ENCODE measurements at regions not wholly inside any gene's neighbourhood (a gene's known extent, or its start where the extent isn't known, plus 50 kb on each side); places are given as distances from the start of the nearest gene placed in this dataset.

DNA sequence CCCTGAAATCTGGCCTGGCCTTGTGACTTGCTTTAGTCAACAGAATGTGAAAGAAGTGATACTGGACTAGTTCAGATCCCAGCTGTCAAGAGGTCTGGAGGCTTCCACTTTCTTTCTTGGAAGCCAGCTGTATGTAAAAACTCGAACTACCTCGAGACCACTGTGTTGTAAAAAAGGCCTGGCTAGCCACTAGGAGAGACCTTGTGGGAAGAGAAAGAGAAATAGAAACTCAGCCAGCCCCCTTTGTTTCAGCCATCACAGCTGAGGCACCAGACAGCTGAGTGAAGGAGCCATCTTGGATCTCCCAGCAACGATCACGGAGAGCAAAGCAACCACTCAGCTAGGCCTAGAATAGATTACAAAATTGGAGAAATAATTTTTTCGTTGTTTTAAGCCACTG is 324.9 kb upstream of the TCF4 start:
- ATAC-seq (no peak), DNase-seq (no peak)
- no peak overlapping the region for H3K27ac ChIP-seq
- H3K36me3 ChIP-seq: no peaks in the 10 kb centered on the region
- intact Hi-C loops (cut with DNase I; ENCODE audit: low total_unique reads): no loop called here
- no peaks in the 10 kb centered on the region for H3K27me3 ChIP-seq
- H3K4me1 ChIP-seq: no peaks in the 10 kb centered on the region
- TF ChIP-seq POLR2A (IDR thresholded peaks at IDR 0.05): no peak
- TF ChIP-seq, protein P1, sequence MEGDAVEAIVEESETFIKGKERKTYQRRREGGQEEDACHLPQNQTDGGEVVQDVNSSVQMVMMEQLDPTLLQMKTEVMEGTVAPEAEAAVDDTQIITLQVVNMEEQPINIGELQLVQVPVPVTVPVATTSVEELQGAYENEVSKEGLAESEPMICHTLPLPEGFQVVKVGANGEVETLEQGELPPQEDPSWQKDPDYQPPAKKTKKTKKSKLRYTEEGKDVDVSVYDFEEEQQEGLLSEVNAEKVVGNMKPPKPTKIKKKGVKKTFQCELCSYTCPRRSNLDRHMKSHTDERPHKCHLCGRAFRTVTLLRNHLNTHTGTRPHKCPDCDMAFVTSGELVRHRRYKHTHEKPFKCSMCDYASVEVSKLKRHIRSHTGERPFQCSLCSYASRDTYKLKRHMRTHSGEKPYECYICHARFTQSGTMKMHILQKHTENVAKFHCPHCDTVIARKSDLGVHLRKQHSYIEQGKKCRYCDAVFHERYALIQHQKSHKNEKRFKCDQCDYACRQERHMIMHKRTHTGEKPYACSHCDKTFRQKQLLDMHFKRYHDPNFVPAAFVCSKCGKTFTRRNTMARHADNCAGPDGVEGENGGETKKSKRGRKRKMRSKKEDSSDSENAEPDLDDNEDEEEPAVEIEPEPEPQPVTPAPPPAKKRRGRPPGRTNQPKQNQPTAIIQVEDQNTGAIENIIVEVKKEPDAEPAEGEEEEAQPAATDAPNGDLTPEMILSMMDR (IDR thresholded peaks at IDR 0.05 in 4 of 5, conservative IDR thresholded peaks at IDR 0.05 in 1 of 5): no peak
- no peak overlapping the region for H3K4me3 ChIP-seq
- in situ Hi-C loops (cut with MboI; ENCODE audit: low sequenced_read_pairs in 4 of 4): no loop called here
- H3K9me3 ChIP-seq: no peaks in the 10 kb centered on the region

DNA sequence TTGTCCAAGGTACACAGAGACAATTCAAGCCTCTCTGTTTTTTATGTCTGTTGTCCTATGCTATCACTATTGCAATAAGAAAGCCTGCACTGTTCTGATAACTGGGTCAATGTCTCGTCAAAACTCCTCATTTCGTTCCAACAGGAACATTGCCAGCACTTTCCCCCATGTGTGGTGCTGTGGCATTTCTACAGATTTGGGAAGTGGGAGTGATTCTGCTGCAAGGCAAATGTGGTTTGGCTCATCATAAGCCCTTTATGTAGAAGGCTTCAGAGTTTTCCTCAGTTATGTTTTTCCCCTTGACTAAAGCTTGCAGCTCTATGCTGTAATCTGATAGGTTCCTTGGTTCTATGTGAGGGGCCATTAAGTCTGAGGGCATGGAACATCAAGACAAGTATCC is 324.1 kb upstream of the TCF4 start:
- DNase-seq (no peak), ATAC-seq (no peak)
- Histone ChIP-seq H3K9me3 (no peaks in the 10 kb centered on the region), H3K27me3 (no peaks in the 10 kb centered on the region), H3K27ac (no peak overlapping the region), H3K4me3 (no peak overlapping the region), H3K4me1 (peaks cover 0 to 2% of the 10 kb centered on the region in 2 donors), H3K36me3 (no peaks in the 10 kb centered on the region)
- TF ChIP-seq, protein P1 (IDR thresholded peaks at IDR 0.05 in 4 of 5, conservative IDR thresholded peaks at IDR 0.05 in 1 of 5): no peak
- TF ChIP-seq POLR2A (IDR thresholded peaks at IDR 0.05): no peak
- in situ Hi-C loops (cut with MboI; ENCODE audit: low sequenced_read_pairs in 4 of 4): no loop called here
- intact Hi-C loops (cut with DNase I; ENCODE audit: low total_unique reads): no loop called here

DNA sequence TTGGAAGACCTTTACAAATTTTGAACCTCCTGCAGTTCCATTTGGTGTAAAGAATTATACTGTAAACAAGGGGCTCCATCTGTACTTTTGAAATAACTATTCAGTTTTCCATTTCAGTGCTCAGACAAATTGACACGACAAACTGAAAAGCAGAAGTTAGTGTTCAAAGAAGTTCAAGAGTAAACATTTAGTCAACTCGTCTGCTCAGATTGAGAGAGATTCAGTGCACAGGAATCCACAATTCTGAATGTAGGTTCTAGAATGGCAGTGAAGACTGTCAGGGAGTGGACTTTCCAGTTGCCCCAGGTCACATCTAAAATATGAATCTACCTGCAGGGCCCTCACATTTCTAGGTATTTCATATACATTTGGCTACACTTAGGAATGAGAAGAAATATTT is 322.3 kb upstream of the TCF4 start:
- in situ Hi-C loops (cut with MboI; ENCODE audit: low sequenced_read_pairs in 4 of 4): no loop called here
- H3K36me3 ChIP-seq: no peaks in the 10 kb centered on the region
- DNase-seq (no peak), ATAC-seq (no peak)
- TF ChIP-seq POLR2A (IDR thresholded peaks at IDR 0.05): no peak
- TF ChIP-seq, protein P1 (IDR thresholded peaks at IDR 0.05 in 4 of 5, conservative IDR thresholded peaks at IDR 0.05 in 1 of 5): no peak
- intact Hi-C loops (cut with DNase I; ENCODE audit: low total_unique reads): no loop called here
- H3K4me3 ChIP-seq: no peak overlapping the region
- no peaks in the 10 kb centered on the region for H3K9me3 ChIP-seq
- H3K4me1 ChIP-seq: peaks cover 0 to 3% of the 10 kb centered on the region in 2 donors
- H3K27me3 ChIP-seq: no peaks in the 10 kb centered on the region
- no peak overlapping the region for H3K27ac ChIP-seq

DNA sequence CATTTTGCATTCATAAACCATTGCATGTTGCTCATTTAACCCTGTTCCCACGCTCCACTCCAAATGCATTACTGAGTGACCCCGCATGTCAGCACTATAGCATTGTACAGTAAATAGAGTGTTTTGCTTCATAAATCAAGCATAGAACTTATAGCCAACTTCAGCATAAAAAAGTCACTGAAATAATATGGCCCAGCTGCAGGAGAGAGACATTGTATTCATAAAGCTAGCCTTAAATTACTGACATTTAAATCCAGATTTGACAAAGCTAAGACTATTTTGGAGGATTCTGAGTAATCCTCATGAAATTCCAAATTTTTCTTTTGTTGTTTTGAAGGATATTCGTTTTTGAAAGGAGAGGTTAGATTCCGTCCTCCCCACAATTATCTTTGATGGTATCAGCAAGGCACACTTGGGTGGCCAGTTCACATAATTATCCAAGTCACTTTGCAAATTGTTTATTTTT is 320.9 kb upstream of the TCF4 start:
- H3K27me3 ChIP-seq: no peaks in the 10 kb centered on the region
- H3K36me3 ChIP-seq: no peaks in the 10 kb centered on the region
- no peak for ATAC-seq
- no peak overlapping the region for H3K27ac ChIP-seq
- H3K4me1 ChIP-seq: peaks cover 0 to 3% of the 10 kb centered on the region in 2 donors
- DNase-seq: no peak
- no peak overlapping the region for H3K4me3 ChIP-seq
- in situ Hi-C loops (cut with MboI; ENCODE audit: low sequenced_read_pairs in 4 of 4) (no loop called here), intact Hi-C loops (cut with DNase I; ENCODE audit: low total_unique reads) (no loop called here)
- H3K9me3 ChIP-seq: no peaks in the 10 kb centered on the region
- TF ChIP-seq, protein P1 (IDR thresholded peaks at IDR 0.05 in 4 of 5, conservative IDR thresholded peaks at IDR 0.05 in 1 of 5): no peak
- no peak for TF ChIP-seq POLR2A (IDR thresholded peaks at IDR 0.05)

All from gastrocnemius medialis (tissue), 4 donors.